Kidney (tissue), 13 donors: ENCODE measurements at regions not wholly inside any gene's neighbourhood (a gene's known extent, or its start where the extent isn't known, plus 50 kb on each side); places are given as distances from the start of the nearest gene placed in this dataset.

ENCODE experiments used
- DNase-seq, 5 donors: peaks; one replicate each; pipeline ENCODE4 v3.0.0-alpha.2; 2013 to 2020
- FAIRE-seq: peaks from 2 replicates; lab custom pipeline; 2012; peaks lifted over from hg19 to GRCh38; lab: Jason Lieb, UNC
- H3K27ac ChIP-seq, 2 donors: one replicate each; pipeline ENCODE4 v1.7.0; 2013; ENCODE audit warnings: low read depth in 2 of 2, low read length in 2 of 2, inconsistent platforms in 1 of 2
- H3K27me3 ChIP-seq: one replicate; pipeline ENCODE4 v1.7.1; 2013; ENCODE audit warnings: low read length, inconsistent platforms; ENCODE audit not compliant: control insufficient read depth, insufficient read depth
- H3K36me3 ChIP-seq, 3 donors: one replicate each; pipeline versions ENCODE4 v1.7.0 to v1.7.1; 2013; ENCODE audit warnings: low read length in 3 of 3, control low read depth in 1 of 3, inconsistent platforms in 1 of 3; ENCODE audit not compliant: insufficient read depth in 3 of 3, control insufficient read depth in 2 of 3
- H3K4me1 ChIP-seq, 3 donors: one replicate each; pipeline versions ENCODE4 v1.7.0 to v1.7.1; 2013; ENCODE audit warnings: low read length in 3 of 3, inconsistent platforms in 1 of 3, low read depth in 1 of 3; ENCODE audit not compliant: control insufficient read depth in 2 of 3, insufficient read depth in 2 of 3
- H3K4me3 ChIP-seq, 3 donors: one replicate each; pipeline versions ENCODE4 v1.7.0 to v1.8.1; 2013; ENCODE audit warnings: low read length in 3 of 3, control low read depth in 1 of 3, inconsistent platforms in 1 of 3
- H3K9ac ChIP-seq, 3 donors: one replicate each; pipeline versions ENCODE4 v1.7.0 to v1.7.1; 2013; ENCODE audit warnings: low read length in 3 of 3, control low read depth in 1 of 3, inconsistent platforms in 1 of 3
- H3K9me3 ChIP-seq, 3 donors: one replicate each; pipeline versions ENCODE4 v1.7.0 to v1.7.1; 2013; ENCODE audit warnings: low read length in 3 of 3, control low read depth in 1 of 3, inconsistent platforms in 1 of 3; ENCODE audit not compliant: control insufficient read depth in 2 of 3, insufficient read depth in 1 of 3
- CTCF ChIP-seq: IDR thresholded peaks from 3 replicates; pipeline ENCODE4 v1.5.1; 2012; ENCODE audit warnings: mild to moderate bottlenecking, moderate library complexity, borderline replicate concordance; ENCODE audit not compliant: insufficient read depth; ENCODE audit errors: extremely low read depth
- intact Hi-C: fragments of 100-400 bp; cut with DNase I; formaldehyde crosslinking; loops from one replicate; pipeline ENCODE4 v1.11.1; 2022
- donor health status: control.
- donor health status: control.
- donor health status: control.
- donor health status: control.
- donor health status: control.
- donor health status: DM: yes; HTN: yes; CAD: no.
- donor health status: Normal renal cell carcinoma (clear cell type).

GRCh38 chr1:50358962-50359361 is 64.3 kb downstream of the DMRTA2 start:
- no peak for TF ChIP-seq CTCF
- no peak overlapping the region for H3K9ac ChIP-seq
- no peaks in the 10 kb centered on the region for H3K9me3 ChIP-seq
- intact Hi-C loops = no loop called here
- FAIRE-seq (no peak), DNase-seq (peak in 1 of 5 donors; percentile 18)
- no peaks in the 10 kb centered on the region for H3K36me3 ChIP-seq
- no peak overlapping the region for H3K4me3 ChIP-seq
- H3K27me3 ChIP-seq = no peaks in the 10 kb centered on the region
- H3K27ac ChIP-seq = no peak overlapping the region
- H3K4me1 ChIP-seq = no peaks in the 10 kb centered on the region

GRCh38 chr1:50357186-50357585 is 66.1 kb downstream of the DMRTA2 start:
- Histone ChIP-seq H3K36me3 (no peaks in the 10 kb centered on the region), H3K4me3 (no peak overlapping the region), H3K4me1 (no peaks in the 10 kb centered on the region), H3K9me3 (no peaks in the 10 kb centered on the region), H3K27me3 (no peaks in the 10 kb centered on the region), H3K27ac (no peak overlapping the region), H3K9ac (no peak overlapping the region)
- TF ChIP-seq CTCF = no peak
- DNase-seq = no peak
- FAIRE-seq = no peak
- intact Hi-C loops = no loop called here

- no peak for DNase-seq
- H3K9ac ChIP-seq = no peak overlapping the region
- TF ChIP-seq CTCF = no peak
- FAIRE-seq = no peak
- no peaks in the 10 kb centered on the region for H3K36me3 ChIP-seq
- no peak overlapping the region for H3K4me3 ChIP-seq
- no peaks in the 10 kb centered on the region for H3K27me3 ChIP-seq
- intact Hi-C loops = no loop called here
- H3K4me1 ChIP-seq = no peaks in the 10 kb centered on the region
- no peaks in the 10 kb centered on the region for H3K9me3 ChIP-seq
- no peak overlapping the region for H3K27ac ChIP-seq
Measured at GRCh38 chr1:50354813-50355212, 68.4 kb downstream of the DMRTA2 start.

GRCh38 chr1:50352428-50352827 is 70.8 kb downstream of the DMRTA2 start:
- no peak overlapping the region for H3K27ac ChIP-seq
- no peaks in the 10 kb centered on the region for H3K4me1 ChIP-seq
- TF ChIP-seq CTCF = no peak
- no peaks in the 10 kb centered on the region for H3K9me3 ChIP-seq
- no peaks in the 10 kb centered on the region for H3K27me3 ChIP-seq
- FAIRE-seq (no peak), DNase-seq (no peak)
- no peak overlapping the region for H3K9ac ChIP-seq
- no peaks in the 10 kb centered on the region for H3K36me3 ChIP-seq
- intact Hi-C loops = no loop called here
- H3K4me3 ChIP-seq = no peak overlapping the region
